ENCODE measurements at regions not wholly inside any gene's neighbourhood (a gene's known extent, or its start where the extent isn't known, plus 50 kb on each side); places are given as distances from the start of the nearest gene placed in this dataset.

DNA sequence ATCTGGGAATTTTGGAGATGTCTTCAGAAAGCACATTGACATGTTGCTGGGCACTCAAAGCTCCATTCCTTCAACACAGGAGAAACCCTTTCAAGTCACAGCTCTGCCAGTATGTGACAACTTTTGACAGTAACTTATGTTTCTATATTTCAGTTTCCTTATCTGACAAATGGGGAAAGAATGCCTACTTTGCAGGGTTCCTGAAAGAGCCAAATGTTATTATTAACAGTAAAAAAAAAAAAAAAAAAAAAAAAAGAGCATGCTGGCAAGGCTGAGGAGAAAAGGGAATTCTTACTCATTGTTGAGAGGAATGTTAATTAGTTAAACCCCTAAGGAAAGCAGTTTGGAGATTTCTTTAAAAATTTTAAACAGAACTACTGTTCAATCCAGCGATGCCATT, 272.5 kb upstream of the TGFBR2 start:
- TF ChIP-seq, protein P1, sequence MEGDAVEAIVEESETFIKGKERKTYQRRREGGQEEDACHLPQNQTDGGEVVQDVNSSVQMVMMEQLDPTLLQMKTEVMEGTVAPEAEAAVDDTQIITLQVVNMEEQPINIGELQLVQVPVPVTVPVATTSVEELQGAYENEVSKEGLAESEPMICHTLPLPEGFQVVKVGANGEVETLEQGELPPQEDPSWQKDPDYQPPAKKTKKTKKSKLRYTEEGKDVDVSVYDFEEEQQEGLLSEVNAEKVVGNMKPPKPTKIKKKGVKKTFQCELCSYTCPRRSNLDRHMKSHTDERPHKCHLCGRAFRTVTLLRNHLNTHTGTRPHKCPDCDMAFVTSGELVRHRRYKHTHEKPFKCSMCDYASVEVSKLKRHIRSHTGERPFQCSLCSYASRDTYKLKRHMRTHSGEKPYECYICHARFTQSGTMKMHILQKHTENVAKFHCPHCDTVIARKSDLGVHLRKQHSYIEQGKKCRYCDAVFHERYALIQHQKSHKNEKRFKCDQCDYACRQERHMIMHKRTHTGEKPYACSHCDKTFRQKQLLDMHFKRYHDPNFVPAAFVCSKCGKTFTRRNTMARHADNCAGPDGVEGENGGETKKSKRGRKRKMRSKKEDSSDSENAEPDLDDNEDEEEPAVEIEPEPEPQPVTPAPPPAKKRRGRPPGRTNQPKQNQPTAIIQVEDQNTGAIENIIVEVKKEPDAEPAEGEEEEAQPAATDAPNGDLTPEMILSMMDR (IDR thresholded peaks at IDR 0.05; ENCODE audit: unreplicated experiment), result no peak
- DNase-seq (ENCODE audit: low spot score in 2 of 2, unreplicated experiment in 2 of 2), result no peak
- H3K36me3 Mint-ChIP-seq, result no peaks in the 10 kb centered on the region
- H3K9me3 Mint-ChIP-seq, result peaks cover 11% of the 10 kb centered on the region
- H3K4me3 Mint-ChIP-seq, result no peak overlapping the region
- H3K27ac Mint-ChIP-seq, result no peak overlapping the region
- H3K4me1 Mint-ChIP-seq, result no peaks in the 10 kb centered on the region
- H3K27me3 Mint-ChIP-seq (ENCODE audit: low read depth), result no peaks in the 10 kb centered on the region

DNA sequence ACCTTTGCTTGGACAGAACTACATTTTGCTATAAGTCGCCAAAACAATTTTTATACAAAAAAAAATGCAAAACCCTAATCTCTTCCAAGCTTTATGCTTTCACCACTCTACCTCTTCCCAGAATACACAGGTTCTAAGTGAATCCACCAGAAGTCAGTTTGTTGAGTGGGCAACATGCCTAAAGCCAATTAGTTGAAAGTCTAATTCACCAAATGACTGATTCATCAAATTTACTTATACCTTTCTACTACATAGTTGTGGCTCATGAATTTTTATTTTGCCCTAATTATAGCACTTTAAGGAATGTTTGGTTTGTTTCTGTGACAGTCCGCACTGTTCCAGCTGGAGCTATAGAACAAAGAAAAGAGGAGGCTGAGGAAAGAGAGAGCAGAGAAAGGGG, 265.9 kb upstream of the TGFBR2 start:
- H3K4me1 Mint-ChIP-seq, result peaks cover 7% of the 10 kb centered on the region
- no peak overlapping the region for H3K27ac Mint-ChIP-seq
- TF ChIP-seq, protein P1 (IDR thresholded peaks at IDR 0.05; ENCODE audit: unreplicated experiment), result no peak
- no peaks in the 10 kb centered on the region for H3K36me3 Mint-ChIP-seq
- no peak overlapping the region for H3K4me3 Mint-ChIP-seq
- peaks cover 11% of the 10 kb centered on the region for H3K9me3 Mint-ChIP-seq
- H3K27me3 Mint-ChIP-seq (ENCODE audit: low read depth), result no peaks in the 10 kb centered on the region
- no peak for DNase-seq (ENCODE audit: low spot score in 2 of 2, unreplicated experiment in 2 of 2)

DNA sequence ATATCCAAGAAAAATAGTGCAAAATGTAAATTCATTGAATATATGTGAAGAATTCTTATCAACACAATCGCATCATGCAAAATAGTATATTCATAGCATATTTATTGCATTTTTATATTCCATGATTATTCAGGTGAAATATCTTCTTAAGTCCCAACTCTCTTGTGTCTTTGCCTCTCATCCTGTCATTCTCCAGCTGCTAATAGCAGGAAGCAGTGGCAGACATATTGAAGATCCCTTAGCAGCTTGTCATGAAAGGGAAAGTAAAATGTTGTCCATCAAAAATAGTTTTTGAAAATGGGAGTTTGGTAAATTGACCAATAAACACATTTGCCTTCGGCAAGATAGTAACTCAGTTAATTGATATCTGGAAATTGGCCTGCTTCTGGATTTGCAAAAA, 265.3 kb upstream of the TGFBR2 start:
- H3K4me1 Mint-ChIP-seq, result peaks cover 7% of the 10 kb centered on the region
- no peaks in the 10 kb centered on the region for H3K27me3 Mint-ChIP-seq (ENCODE audit: low read depth)
- no peak overlapping the region for H3K27ac Mint-ChIP-seq
- no peaks in the 10 kb centered on the region for H3K36me3 Mint-ChIP-seq
- TF ChIP-seq, protein P1 (IDR thresholded peaks at IDR 0.05; ENCODE audit: unreplicated experiment), result no peak
- DNase-seq (ENCODE audit: low spot score in 2 of 2, unreplicated experiment in 2 of 2), result no peak
- H3K4me3 Mint-ChIP-seq, result no peak overlapping the region
- H3K9me3 Mint-ChIP-seq, result peaks cover 11% of the 10 kb centered on the region

DNA sequence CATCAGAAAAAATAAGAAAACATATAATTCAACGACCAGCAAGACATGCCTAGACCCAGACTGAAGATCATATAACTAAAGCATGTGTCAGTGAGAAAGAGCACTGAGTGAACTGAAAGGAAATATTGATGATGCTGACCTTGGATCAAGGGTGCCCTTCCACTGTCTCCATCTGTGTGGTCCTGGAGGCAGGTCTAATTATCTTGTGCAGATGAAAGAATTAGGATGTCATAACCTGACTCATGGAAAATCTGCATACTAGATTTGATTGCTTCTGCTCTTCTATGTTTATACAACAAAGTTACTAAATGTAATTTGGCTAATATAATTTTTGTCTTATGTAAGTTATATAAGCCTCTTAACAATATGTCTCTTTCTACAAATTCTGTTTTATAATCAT, 264.6 kb upstream of the TGFBR2 start:
- peaks cover 11% of the 10 kb centered on the region for H3K9me3 Mint-ChIP-seq
- TF ChIP-seq, protein P1 (IDR thresholded peaks at IDR 0.05; ENCODE audit: unreplicated experiment), result no peak
- no peak overlapping the region for H3K27ac Mint-ChIP-seq
- no peaks in the 10 kb centered on the region for H3K36me3 Mint-ChIP-seq
- H3K4me1 Mint-ChIP-seq, result peaks cover 7% of the 10 kb centered on the region
- no peaks in the 10 kb centered on the region for H3K27me3 Mint-ChIP-seq (ENCODE audit: low read depth)
- DNase-seq (ENCODE audit: low spot score in 2 of 2, unreplicated experiment in 2 of 2), result no peak
- H3K4me3 Mint-ChIP-seq, result no peak overlapping the region

DNA sequence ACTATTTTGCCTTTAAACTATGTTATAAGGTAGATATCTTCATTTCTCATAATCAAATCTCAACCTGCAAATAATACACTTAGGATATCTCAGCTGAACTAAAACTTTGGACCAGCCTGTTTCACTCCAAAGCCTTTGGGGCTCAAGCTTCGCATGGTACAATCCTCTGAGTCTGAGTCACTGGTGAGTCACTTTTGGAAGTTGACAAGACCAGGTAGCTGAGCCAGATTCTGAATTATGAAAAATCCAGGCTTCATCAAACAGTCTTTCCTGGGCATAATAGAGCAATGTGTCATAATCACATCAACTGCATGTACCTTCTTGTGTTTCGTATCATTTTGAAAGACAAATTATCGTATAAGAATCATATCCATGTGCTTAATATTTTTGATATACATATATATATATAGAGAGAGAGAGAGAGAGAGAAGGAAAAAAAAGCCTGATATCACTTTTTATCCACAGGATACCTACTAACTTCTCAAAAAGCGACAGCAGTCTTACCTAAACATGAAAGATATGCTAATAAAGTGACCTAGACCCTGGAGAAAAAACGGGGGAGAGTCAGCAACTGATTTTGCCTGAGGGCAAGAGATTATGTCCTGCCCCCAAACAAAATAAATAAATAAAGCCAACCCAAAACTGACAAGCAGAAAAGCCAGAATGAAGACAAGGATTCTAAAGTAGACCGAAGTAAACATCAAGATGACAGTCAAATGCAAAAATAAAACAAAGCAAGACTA, 263.9 kb upstream of the TGFBR2 start:
- Mint-ChIP-seq H3K9me3 (peaks cover 9% of the 10 kb centered on the region), H3K4me1 (peaks cover 11% of the 10 kb centered on the region), H3K4me3 (no peak overlapping the region), H3K36me3 (no peaks in the 10 kb centered on the region), H3K27ac (no peak overlapping the region), H3K27me3 (ENCODE audit: low read depth) (no peaks in the 10 kb centered on the region)
- DNase-seq (ENCODE audit: low spot score in 2 of 2, unreplicated experiment in 2 of 2), result no peak
- TF ChIP-seq, protein P1 (IDR thresholded peaks at IDR 0.05; ENCODE audit: unreplicated experiment), result no peak
